Cardiac muscle cell (in vitro differentiated cells and primary cell): ENCODE measurements at regions not wholly inside any gene's neighbourhood (a gene's known extent, or its start where the extent isn't known, plus 50 kb on each side); places are given as distances from the start of the nearest gene placed in this dataset.
"Not testable (repeated sequence)": the region's sequence is repeated elsewhere in the genome, so short reads cannot be mapped to it uniquely, and the experiment has no call there.

Source experiments
- DNase-seq, 2 donors: peaks; one replicate each; pipeline versions ENCODE4 v3.0.0 to v3.0.0-alpha.2; 2010 to 2017; ENCODE audit warnings: low read depth in 1 of 2, low spot score in 1 of 2
- H3K27ac ChIP-seq: fragments of 200-600 bp; sonication (generic); 2 replicates; pipeline ENCODE4 v1.5.1; 2016
- H3K27me3 ChIP-seq: fragments of 200-600 bp; sonication (generic); 2 replicates; pipeline ENCODE4 v1.6.0; 2016; ENCODE audit warnings: control low read depth
- H3K36me3 ChIP-seq: fragments of 200-600 bp; sonication (generic); 2 replicates; pipeline ENCODE4 v1.5.1; 2016; ENCODE audit warnings: control low read depth
- H3K4me1 ChIP-seq: fragments of 200-600 bp; sonication (generic); 2 replicates; pipeline ENCODE4 v1.8.1; 2017; ENCODE audit warnings: low read depth, mild to moderate bottlenecking, mixed run types
- H3K4me3 ChIP-seq: fragments of 200-600 bp; sonication (generic); 2 replicates; pipeline ENCODE4 v1.5.1; 2016; ENCODE audit warnings: mild to moderate bottlenecking
- H3K9me3 ChIP-seq: fragments of 200-600 bp; sonication (generic); 2 replicates; pipeline ENCODE4 v1.5.1; 2017; ENCODE audit warnings: low read depth, mild to moderate bottlenecking, control low read depth
- CTCF ChIP-seq: IDR thresholded peaks from 2 replicates; pipeline ENCODE4 v1.5.1; 2012; ENCODE audit warnings: low read depth, mild to moderate bottlenecking, low read length

- H3K4me1 ChIP-seq, result no peaks in the 10 kb centered on the region
- no peaks in the 10 kb centered on the region for H3K27me3 ChIP-seq
- no peak overlapping the region for H3K27ac ChIP-seq
- H3K4me3 ChIP-seq, result no peak overlapping the region
- TF ChIP-seq CTCF, result no peak
- no peaks in the 10 kb centered on the region for H3K36me3 ChIP-seq
- H3K9me3 ChIP-seq, result no peaks in the 10 kb centered on the region
- no peak for DNase-seq
Observed at GRCh38 chr7:112958775-112959174, 127.9 kb downstream of the GPR85 start.

GRCh38 chr7:112957901-112958300 lies 128.7 kb downstream of the GPR85 start:
- no peaks in the 10 kb centered on the region for H3K36me3 ChIP-seq
- no peak for TF ChIP-seq CTCF
- H3K4me1 ChIP-seq, result no peaks in the 10 kb centered on the region
- no peaks in the 10 kb centered on the region for H3K9me3 ChIP-seq
- H3K4me3 ChIP-seq, result no peak overlapping the region
- H3K27me3 ChIP-seq, result no peaks in the 10 kb centered on the region
- no peak overlapping the region for H3K27ac ChIP-seq
- DNase-seq, result no peak

GRCh38 chr7:112953031-112953430 lies 133.6 kb downstream of the GPR85 start:
- DNase-seq, H3K27ac ChIP-seq, H3K4me3 ChIP-seq, H3K4me1 ChIP-seq, H3K36me3 ChIP-seq, H3K27me3 ChIP-seq, H3K9me3 ChIP-seq: not testable (repeated sequence)

GRCh38 chr7:112951070-112951469 lies 135.6 kb downstream of the GPR85 start:
- no peak overlapping the region for H3K4me3 ChIP-seq
- no peaks in the 10 kb centered on the region for H3K4me1 ChIP-seq
- no peak overlapping the region for H3K27ac ChIP-seq
- H3K36me3 ChIP-seq, result no peaks in the 10 kb centered on the region
- H3K9me3 ChIP-seq, result no peaks in the 10 kb centered on the region
- no peaks in the 10 kb centered on the region for H3K27me3 ChIP-seq
- no peak for DNase-seq
- TF ChIP-seq CTCF, result no peak

GRCh38 chr7:112949682-112950081 lies 136.9 kb downstream of the GPR85 start:
- not testable (repeated sequence) for H3K4me1 ChIP-seq, H3K27ac ChIP-seq, H3K36me3 ChIP-seq, H3K27me3 ChIP-seq, H3K4me3 ChIP-seq, H3K9me3 ChIP-seq, DNase-seq

- TF ChIP-seq CTCF, result no peak
- no peaks in the 10 kb centered on the region for H3K4me1 ChIP-seq
- H3K9me3 ChIP-seq, result no peaks in the 10 kb centered on the region
- no peak for DNase-seq
- H3K4me3 ChIP-seq, result no peak overlapping the region
- H3K36me3 ChIP-seq, result no peaks in the 10 kb centered on the region
- H3K27ac ChIP-seq, result no peak overlapping the region
- no peaks in the 10 kb centered on the region for H3K27me3 ChIP-seq
Observed at GRCh38 chr7:112946350-112946749, 140.3 kb downstream of the GPR85 start.

GRCh38 chr7:112945046-112945445 lies 141.6 kb downstream of the GPR85 start:
- no peaks in the 10 kb centered on the region for H3K27me3 ChIP-seq
- no peak for TF ChIP-seq CTCF
- DNase-seq, result no peak
- no peaks in the 10 kb centered on the region for H3K9me3 ChIP-seq
- H3K4me3 ChIP-seq, result no peak overlapping the region
- H3K36me3 ChIP-seq, result no peaks in the 10 kb centered on the region
- no peak overlapping the region for H3K27ac ChIP-seq
- H3K4me1 ChIP-seq, result no peaks in the 10 kb centered on the region
